ENCODE measurements at regions not wholly inside any gene's neighbourhood (a gene's known extent, or its start where the extent isn't known, plus 50 kb on each side); places are given as distances from the start of the nearest gene placed in this dataset.

DNA sequence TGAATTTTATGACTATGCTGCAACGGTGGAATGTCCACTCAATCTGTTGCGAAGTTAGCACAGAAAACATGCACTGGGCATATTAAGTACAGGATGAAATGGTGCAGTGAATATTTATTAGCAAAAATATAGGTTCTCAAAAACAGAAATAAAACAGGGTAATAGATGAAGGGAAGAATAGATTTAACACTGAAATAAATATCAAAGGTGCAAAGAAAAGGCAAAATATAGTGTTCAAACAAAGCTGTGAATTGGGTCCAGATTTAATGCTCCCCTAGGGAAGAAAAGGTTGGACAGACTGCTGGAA, 435.2 kb upstream of the MGMT start:
- DNase-seq (ENCODE audit: insufficient read length, low spot score) (no peak), FAIRE-seq (no peak)
- no peak for TF ChIP-seq POLR2A (IDR thresholded peaks at IDR 0.05; ENCODE audit: low read depth, low read length)

DNA sequence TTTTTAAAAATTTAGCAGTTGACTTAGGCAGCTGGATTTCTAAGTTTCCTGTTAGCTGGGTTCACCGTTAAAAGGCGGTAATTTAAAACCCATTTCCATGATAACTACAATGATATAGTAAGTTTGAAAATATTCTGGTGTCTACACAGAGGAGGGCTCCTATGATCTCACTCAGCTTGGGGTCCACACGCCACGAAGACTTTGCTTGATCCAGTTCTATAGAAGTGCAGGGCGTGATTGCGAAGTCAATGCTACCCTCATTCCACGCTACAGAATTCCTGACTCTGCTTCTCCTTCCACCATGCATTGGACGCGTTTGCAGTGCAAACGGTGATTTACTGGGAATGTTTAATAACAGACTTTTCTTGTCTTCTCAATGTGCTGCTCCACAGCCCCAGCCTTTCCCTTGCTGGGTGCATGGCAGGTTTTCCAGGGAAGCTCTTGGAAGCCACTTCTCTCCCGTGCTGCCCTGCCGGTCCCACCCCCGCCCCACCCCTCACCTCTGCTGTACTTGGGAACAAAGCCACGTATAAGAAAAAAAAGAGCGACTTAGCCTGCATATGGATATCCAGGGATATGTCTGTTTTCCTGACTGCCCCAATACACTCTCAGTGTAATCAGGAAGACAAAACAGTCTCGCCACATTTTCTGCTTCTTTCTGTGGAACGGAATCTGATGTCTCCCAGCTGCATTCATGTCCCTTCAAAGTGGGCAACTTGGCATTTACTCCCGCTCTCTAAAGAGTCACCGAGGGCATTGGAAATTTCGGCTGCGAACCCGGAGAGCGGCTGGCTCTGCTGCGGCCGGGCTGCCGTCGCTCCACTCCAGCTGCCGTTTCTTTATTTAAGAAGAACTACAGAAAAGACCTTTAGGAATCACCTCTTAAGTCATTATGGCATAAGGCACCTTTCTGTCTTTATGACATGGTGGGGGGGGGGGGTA, 434.4 kb upstream of the MGMT start:
- DNase-seq (ENCODE audit: insufficient read length, low spot score) (no peak), FAIRE-seq (no peak)
- TF ChIP-seq POLR2A (IDR thresholded peaks at IDR 0.05; ENCODE audit: low read depth, low read length), result no peak

DNA sequence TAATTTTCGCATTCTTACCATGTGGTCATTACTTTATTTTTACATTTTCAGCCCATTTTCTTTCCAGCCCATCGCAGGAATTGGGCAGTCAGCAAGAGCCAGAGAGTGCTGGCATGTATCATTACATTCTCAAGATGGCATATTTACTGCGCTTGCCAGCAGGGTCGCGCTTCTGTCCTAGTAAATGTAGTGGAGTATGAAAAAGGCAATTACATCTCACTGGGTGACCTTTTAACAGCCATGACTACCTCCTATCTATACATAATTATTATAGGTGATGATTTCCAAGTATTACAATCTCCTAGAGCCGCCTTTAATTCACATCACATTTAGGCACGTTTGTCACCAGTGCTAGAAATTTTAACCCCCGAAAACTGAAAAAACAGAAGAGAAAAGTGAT, 433.7 kb upstream of the MGMT start:
- FAIRE-seq (no peak), DNase-seq (ENCODE audit: insufficient read length, low spot score) (no peak)
- TF ChIP-seq POLR2A (IDR thresholded peaks at IDR 0.05; ENCODE audit: low read depth, low read length), result no peak

DNA sequence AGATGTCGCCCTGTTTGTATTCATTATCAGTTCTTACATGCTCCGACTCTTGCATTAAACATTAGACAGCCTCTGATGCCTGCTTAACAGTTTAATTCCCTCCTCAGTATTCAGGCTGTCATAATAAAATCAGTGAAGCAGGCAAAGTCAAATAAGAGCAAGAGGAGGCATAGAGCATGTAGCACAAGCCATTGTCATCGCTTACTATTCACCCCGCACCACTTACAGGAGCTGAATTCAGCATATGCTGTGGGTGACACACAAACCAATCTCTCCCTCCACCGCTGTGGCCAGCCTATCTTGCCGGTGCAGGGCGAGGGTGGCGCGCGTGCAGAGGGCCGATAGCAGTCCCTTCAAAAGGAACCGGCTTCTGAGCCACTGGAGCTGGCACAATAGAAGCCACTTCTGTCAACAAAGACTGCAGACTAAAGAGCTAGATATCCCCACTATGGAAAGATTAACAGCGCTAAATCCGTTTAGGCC, 433.2 kb upstream of the MGMT start:
- DNase-seq (ENCODE audit: insufficient read length, low spot score) (no peak), FAIRE-seq (no peak)
- no peak for TF ChIP-seq POLR2A (IDR thresholded peaks at IDR 0.05; ENCODE audit: low read depth, low read length)

DNA sequence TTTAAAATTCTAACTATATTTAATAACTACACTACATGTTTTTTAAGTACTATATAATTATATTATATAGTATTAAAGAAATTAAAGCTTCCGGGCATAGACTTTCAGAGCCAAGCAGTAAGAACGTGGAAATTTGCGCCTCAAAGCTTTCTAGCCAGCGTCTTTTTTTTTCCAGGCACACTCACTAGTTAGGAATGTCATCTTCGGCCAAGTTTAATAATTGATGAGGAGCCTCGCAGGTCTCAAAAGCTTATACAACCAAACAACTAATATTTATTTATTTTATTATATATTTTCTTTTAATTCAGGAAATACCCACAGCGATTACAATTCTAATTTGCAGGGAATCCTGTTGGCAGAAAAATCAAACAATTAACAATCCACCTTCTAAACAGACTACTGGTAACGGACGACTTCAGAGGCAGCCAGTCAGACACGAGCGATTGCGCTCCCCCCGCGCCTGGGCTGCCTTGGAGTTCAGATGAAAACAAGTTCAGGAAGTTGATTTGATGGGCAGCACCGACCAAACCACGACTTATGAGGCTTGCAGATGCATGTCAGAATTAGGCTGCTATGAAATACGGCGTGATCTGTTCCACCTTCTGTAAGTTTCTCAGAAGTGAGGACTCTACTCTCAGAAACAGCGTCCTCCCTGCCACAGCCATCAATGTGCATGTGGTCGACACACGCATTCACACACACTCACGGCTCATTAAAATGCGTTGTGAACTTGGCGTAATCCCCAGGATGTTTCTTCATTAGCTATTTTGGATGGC, 431.8 kb upstream of the MGMT start:
- no peak for FAIRE-seq
- no peak for DNase-seq (ENCODE audit: insufficient read length, low spot score)
- no peak for TF ChIP-seq POLR2A (IDR thresholded peaks at IDR 0.05; ENCODE audit: low read depth, low read length)

DNA sequence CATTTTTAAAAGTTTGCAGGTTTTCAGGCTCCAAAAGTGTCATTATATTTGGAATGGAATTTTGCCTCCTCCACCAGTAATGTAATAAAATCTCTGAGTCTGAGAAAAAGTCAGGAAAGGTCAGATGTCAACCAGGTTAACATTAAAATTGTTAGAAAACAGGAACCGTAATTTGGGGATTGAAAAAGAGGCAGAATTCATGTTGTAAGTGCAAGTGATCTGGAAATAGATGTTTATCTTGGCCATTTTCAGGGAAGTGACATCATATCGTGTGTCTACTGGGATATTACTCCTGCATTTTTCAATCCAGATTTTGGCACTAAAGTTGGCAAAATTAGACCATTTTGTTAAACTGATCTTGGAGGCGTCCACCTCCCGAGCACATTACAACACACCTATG, 428.5 kb upstream of the MGMT start:
- DNase-seq (ENCODE audit: insufficient read length, low spot score) (no peak), FAIRE-seq (no peak)
- no peak for TF ChIP-seq POLR2A (IDR thresholded peaks at IDR 0.05; ENCODE audit: low read depth, low read length)

DNA sequence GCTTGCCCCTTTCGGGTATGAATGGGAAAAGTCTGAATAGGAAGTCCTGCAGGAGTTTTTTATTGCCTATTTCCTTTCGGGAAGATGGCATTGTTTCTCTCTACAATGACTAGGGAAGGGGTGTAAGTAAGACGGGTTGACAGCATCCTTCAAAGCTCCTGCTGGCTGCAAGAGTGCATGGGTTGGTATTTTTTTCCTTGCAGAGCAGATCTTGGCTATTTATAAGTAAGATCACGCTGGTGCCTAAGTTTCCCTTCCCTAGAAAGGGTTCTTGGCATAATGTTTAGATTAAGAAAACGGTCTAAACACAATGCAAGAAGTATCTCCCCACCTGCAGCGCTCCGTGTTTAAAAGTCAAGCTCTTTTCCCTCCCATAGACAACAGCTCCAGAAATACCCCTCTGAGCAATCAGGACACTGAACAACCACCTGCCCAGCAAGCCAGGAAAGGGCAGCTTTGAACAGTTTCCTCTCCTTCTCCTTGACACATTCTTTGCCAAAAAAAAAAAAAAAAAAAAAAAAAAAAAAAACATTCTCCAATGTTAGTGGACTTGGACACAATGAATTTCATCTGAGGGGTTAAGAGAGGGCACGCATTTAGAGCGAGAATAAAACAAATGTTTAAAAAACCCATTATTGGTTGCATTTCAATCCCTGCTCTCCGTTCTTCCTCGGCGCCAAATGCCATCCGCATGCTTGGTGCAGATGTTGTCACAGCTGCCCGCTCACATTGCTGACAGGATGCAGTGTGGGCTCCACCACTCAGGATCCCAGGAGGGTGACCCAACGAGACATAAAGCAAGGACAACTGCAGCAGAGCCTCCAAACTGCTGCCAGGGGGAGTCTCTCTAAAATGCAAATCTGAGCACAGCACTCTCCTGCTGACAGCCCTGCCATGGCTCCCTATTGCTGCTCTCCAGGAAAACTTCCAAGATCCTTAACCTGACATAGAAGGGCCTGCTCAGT, 427.4 kb upstream of the MGMT start:
- DNase-seq (ENCODE audit: insufficient read length, low spot score) (no peak), FAIRE-seq (no peak)
- TF ChIP-seq POLR2A (IDR thresholded peaks at IDR 0.05; ENCODE audit: low read depth, low read length), result no peak

DNA sequence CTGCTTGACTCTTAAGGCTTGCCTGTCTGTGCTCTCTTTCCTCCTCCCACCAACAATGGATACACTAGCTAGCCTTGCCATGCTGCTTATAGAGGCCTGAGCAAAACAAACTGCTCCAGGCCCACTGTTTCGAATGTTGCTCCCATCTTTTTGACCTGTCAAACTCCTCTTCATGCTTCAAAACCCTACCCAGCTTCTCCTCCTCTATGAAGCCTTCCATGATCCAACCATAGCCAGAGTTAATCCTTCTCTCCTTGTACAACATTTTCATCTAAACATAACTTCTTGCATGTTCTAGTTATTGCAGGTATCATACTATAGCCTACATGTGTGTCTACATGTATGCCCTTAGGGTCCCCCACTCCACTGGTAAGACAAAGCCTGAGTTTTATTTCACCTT, 426.7 kb upstream of the MGMT start:
- DNase-seq (ENCODE audit: insufficient read length, low spot score) (no peak), FAIRE-seq (no peak)
- TF ChIP-seq POLR2A (IDR thresholded peaks at IDR 0.05; ENCODE audit: low read depth, low read length), result no peak

DNA sequence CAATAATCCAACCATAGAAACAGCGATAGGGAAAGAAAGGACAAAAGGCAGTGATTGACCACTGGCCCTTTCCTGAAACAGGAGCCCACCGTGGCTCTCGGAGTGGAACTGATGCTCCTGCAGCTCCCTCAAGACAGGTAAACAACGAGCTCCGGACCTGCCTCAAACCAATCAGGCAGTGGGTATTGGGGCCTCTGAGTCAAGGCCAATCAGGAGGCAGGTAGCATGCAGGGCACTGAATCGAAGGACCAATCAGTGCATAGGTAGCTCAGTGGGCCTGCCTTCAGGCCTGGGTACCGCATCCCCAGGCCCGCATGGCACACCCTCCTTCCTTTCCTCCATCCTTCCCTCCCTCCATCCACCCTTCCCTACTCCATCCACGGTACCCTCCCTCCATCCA, 425.1 kb upstream of the MGMT start:
- DNase-seq (ENCODE audit: insufficient read length, low spot score) (no peak), FAIRE-seq (no peak)
- no peak for TF ChIP-seq POLR2A (IDR thresholded peaks at IDR 0.05; ENCODE audit: low read depth, low read length)

DNA sequence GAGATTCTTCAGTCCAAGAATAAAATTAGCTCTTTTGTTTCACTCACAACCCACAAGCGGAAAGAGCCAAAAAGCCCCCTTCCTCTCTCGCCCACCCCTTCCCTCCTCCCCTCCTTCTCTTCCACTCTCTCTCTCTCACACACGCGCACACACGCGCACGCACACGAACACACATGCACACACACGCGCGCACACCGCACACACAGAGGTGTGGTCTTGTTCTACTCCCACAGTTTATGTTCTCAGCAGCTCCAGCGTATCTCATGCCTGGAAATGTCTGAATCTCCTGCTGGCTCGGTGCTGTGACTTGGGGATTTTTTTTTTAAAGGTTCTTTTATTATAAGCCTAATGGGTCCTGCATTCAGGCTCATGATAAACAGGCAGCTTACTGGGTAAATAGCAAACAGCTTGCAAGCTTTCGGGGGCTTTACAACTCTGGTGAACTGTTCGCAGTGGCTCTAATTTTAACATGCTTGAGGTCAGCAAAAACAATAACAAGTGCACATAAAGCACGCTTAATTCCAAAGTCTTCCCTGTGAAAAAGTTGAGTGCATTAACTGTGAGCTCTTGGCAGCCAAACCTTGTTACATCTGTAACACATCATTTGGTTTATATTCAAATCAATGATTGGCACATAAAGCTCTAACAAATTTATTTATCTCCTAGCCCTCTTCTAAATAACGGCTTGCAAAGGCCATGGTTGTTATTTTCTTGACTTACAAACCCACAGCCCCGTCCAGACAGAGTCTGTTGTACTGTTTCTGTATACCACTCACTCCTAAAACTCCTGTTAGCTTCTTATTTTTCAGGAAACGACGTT, 424.1 kb upstream of the MGMT start:
- TF ChIP-seq POLR2A (IDR thresholded peaks at IDR 0.05; ENCODE audit: low read depth, low read length), result no peak
- DNase-seq (ENCODE audit: insufficient read length, low spot score) (no peak), FAIRE-seq (no peak)

DNA sequence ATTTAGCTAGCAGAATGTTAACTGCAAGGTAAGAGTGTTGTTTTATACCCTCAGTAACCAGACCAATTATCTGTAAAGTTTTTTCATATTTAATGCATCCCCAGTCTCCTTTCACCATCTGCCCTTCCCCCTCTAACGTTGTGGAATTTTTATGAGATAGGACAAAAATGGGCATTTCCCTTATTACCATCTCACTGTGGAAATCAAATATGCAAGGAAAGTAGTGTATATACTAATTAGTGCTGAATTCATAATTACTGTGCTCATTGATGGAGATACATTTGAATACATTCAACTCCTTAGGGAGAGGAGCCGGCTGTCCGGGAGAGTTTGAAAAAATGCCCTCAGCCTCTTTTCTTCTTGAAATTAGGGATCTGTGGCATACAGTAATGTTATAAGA, 423.4 kb upstream of the MGMT start:
- no peak for FAIRE-seq
- no peak for DNase-seq (ENCODE audit: insufficient read length, low spot score)
- no peak for TF ChIP-seq POLR2A (IDR thresholded peaks at IDR 0.05; ENCODE audit: low read depth, low read length)

DNA sequence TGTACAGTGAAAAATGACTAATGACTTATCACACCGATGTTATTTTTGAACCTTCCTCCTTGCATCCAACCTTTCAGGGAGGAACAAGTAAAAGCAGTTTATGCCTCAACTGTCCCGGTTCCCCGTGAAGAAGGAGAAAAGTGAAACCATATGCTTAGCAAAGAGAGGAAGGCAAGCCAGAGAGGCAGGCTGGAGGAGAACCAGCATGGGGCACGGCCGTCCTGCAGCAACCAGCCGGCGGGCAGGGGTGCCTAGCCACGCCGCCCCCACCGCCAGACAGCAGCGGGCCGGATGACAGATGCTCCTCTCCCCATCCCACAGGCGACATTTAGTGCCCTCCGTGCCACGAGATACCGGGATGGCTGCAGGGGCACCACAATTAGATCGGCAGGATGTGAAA, 421.4 kb upstream of the MGMT start:
- TF ChIP-seq POLR2A (IDR thresholded peaks at IDR 0.05; ENCODE audit: low read depth, low read length), result no peak
- DNase-seq (ENCODE audit: insufficient read length, low spot score) (no peak), FAIRE-seq (no peak)

Measured in H54 (cell line).